HG03460 (cell line): ENCODE measurements at regions not wholly inside any gene's neighbourhood (a gene's known extent, or its start where the extent isn't known, plus 50 kb on each side); places are given as distances from the start of the nearest gene placed in this dataset.
A peak's percentile ranks its signal among the peaks of the same experiment; 100 is the strongest.

Experiments used
- ATAC-seq: cut with Tn5 transposase; IDR thresholded peaks from one replicate; pipeline ENCODE4 v1.9.1; 2021; ENCODE audit not compliant: unreplicated experiment

GRCh38 chr18:41703744-41704530, 251.1 kb upstream of the PIK3C3 start:
- no peak for ATAC-seq

- no peak for ATAC-seq
These were observed 254.6 kb upstream of the PIK3C3 start for GRCh38 chr18:41700416-41700815.

DNA sequence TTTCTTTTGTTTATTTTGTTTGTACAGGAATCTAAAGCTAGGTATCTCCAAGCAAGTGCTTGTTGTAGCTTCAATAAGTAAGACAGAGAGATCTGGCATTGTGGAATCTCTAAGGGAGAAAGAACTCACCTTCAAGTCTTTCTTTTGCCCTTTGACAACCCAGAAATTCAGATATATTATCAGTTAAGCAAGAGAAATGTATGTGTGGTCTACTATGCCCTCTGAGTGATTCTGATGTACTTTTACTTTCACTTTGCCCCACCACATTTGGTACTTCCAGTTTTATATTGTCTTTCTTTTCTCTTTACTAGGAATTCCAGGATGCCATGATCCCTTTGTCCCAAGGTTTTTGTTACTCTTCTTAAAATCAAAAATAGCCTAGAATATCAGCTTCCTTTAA, 259.6 kb upstream of the PIK3C3 start:
- ATAC-seq: peak; percentile 52

- ATAC-seq: no peak
These were observed 262.0 kb upstream of the PIK3C3 start for GRCh38 chr18:41693008-41693407.

DNA sequence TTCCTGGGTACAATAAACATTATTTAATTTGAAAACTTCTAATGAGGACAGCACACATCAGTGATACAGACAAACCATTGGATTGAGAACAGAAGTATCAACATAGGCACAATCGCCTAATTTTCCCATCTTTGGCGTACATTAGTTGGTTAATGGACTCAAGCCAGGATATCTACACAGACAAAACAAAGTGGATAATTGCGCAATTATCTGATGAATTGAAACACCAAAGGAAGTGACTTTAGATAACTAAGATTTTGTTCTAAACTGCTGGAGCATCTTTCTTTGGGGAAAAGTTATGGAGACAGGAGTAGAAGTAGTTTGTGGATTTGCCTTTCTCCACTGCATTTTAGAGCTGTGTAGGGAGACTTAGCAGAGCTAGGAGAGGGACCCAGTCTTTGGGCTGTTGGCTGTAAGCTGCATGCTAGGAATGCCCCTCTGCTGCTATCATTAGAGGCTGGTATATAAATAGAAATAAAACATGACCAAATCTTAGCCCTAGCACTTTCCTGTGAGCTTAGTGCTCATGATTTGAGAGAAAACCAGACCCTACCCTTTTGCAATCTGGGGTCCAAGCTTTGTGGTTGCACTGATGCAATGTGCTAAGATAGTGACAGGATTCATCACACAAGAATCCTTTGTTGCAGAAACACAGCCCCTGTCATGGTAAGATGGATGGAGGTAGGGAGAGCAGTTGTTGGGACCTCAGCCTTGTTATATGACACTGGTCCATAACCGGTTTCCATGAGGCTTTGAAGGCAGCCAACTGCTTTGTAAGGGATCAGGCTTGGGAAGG, 264.5 kb upstream of the PIK3C3 start:
- no peak for ATAC-seq

DNA sequence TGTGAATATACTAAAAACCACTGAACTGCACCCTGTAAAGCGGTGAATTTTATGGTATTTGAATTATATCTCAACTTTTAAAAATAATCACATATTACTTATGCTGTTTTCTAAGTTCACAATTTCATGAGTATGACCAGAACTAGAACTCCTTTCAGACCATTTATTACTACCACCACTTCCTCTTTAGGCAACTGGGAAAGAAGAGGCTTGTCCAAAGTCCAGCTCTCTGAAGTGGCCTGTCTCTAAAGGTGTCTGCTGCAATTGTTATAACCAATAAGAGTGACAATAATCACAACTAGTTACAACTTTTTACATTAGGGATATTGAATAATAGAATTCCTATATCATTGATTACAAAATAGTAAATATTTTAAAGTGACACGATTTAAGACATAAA, 267.9 kb upstream of the PIK3C3 start:
- ATAC-seq: no peak

- ATAC-seq: no peak
These were observed 273.7 kb upstream of the PIK3C3 start for GRCh38 chr18:41681138-41681880.

GRCh38 chr18:41674506-41674905, 280.5 kb upstream of the PIK3C3 start:
- no peak for ATAC-seq

GRCh38 chr18:41666231-41666630, 288.8 kb upstream of the PIK3C3 start:
- ATAC-seq: no peak

DNA sequence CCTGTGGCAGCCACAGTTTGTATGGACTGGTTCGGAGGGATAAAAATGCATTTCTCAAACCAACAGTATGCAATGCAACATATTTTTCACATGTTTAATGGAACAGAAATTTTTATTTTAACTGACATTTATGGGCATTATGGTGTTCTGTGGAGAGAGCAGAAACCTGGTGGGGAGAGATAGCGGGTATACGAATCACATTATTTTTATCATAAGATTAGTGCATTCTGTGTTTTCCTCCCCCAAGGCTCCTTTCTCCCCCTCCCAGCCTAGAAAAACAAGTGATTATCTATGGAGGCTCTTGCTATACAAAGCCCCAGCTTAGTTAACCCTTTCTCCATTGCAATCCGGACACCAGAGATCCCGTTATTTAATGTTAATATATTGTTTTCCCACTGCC, 289.8 kb upstream of the PIK3C3 start:
- no peak for ATAC-seq

DNA sequence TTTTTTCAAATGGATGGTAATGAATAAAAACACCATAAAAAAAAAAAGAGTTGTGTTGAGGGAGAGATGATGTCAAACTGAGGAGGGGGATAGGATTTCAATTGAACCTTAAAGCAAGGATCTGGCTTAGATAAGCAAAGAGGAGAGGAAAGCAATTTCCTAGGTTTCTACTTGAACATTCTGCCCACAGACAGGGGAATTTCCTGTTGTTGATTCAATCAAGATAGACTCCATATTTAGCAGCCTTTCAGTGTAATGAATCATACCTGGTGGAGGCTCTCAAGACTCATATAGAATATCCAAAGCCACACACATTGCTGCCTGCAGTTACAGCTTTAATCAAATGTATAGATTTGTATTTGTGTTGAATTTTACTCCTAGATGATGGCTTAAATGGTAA, 294.4 kb upstream of the PIK3C3 start:
- ATAC-seq: no peak

- ATAC-seq: no peak
These were observed 295.4 kb upstream of the PIK3C3 start for GRCh38 chr18:41659438-41660130.

DNA sequence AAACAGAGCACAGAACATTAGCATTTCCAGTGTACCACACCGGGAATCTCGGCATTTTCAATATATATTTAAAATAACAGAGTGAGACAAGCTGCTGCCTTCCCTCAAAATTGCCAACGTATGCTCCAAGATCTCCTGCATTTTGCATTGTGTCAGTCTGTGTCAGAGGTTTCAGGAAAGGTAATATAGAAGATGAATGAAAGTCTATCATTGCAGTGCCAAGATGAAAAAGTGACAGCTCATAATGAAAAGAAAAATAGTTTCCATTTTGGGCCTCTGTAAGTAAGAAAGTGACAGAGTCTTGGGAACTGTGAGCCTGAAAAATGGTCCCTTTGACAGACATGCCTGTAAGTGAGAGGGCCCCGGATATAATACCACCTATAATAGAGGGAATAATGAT, 297.8 kb upstream of the PIK3C3 start:
- no peak for ATAC-seq

GRCh38 chr18:41655074-41655473, 300.0 kb upstream of the PIK3C3 start:
- no peak for ATAC-seq

- ATAC-seq: no peak
These were observed 307.1 kb upstream of the PIK3C3 start for GRCh38 chr18:41647914-41648313.

- ATAC-seq: no peak
These were observed 308.0 kb upstream of the PIK3C3 start for GRCh38 chr18:41646915-41647620.

DNA sequence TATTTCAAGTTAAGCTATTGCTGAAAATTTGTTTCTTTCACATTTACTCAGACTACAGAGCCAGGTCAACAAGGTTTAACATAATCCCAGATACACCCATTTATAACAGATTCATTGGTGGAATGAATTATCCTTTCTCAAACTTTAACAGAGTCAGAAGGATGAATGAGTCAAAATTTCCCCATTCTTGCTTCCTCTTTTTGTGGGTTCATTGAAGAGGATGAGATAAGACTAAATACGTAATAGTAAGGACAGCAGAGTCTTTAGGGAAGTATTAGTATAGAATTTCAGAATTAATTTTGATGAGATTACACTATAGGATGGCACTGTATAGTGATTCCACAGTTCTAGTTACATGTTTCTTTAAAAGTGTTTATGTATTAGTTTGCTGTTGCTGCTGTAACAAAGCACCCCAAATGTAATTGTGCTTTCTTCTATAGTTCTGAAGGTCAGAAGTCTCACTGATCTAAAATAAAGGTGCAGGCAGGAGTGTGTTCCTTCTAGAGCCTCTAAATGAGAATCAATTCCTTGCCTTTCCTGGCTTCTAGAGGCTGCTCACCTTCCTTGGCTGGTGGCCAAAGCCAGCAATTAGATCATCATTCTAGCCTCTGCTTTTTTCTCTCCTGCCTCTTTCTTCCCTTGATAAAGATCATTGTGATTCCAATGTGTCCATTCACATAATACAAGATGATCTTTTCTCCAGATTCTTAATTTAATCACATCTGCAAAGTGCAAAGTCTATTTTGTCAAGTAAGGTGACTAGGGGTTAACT, 309.3 kb upstream of the PIK3C3 start:
- no peak for ATAC-seq

DNA sequence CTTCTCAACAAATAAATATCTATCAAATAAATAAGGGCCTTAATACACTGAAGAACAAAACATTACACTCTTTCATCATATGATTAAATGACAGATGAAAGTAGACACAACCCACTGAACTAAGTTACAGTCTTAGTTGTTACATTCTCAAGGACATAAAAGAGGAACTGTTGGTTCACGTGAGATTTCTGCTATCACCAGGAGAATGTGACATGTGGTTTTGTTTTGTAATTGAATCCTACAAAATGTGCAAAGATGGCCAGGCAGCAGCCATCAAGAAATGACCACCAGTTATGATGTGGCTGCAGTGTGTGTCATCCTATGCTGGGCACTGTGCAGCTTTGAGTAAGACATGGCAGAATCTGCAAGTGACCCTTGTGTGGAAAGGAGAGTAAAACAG, 310.6 kb upstream of the PIK3C3 start:
- no peak for ATAC-seq

- no peak for ATAC-seq
These were observed 311.6 kb upstream of the PIK3C3 start for GRCh38 chr18:41643427-41643826.

GRCh38 chr18:41642756-41643155, 312.3 kb upstream of the PIK3C3 start:
- ATAC-seq: no peak
